HL-60 (cell line): ENCODE measurements at regions not wholly inside any gene's neighbourhood (a gene's known extent, or its start where the extent isn't known, plus 50 kb on each side); places are given as distances from the start of the nearest gene placed in this dataset.

Experiments used
- POLR2AphosphoS5 ChIP-seq: IDR thresholded peaks from 2 replicates; pipeline ENCODE4 v1.6.1; 2012; ENCODE audit warnings: low read depth
- SPI1 ChIP-seq: IDR thresholded peaks from 2 replicates; pipeline ENCODE4 v1.6.1; 2012; ENCODE audit warnings: low read depth, mild to moderate bottlenecking, borderline replicate concordance
- TF ChIP-seq, protein P1 (sequence below): IDR thresholded peaks from 2 replicates; pipeline ENCODE4 v1.6.1; 2012; ENCODE audit warnings: low read depth; ENCODE audit not compliant: insufficient replicate concordance
- TF ChIP-seq, protein P2 (sequence below): IDR thresholded peaks from one replicate; pipeline ENCODE4 v1.5.1; 2011; ENCODE audit warnings: low read length, control low read depth, inconsistent platforms; ENCODE audit not compliant: insufficient read depth

DNA sequence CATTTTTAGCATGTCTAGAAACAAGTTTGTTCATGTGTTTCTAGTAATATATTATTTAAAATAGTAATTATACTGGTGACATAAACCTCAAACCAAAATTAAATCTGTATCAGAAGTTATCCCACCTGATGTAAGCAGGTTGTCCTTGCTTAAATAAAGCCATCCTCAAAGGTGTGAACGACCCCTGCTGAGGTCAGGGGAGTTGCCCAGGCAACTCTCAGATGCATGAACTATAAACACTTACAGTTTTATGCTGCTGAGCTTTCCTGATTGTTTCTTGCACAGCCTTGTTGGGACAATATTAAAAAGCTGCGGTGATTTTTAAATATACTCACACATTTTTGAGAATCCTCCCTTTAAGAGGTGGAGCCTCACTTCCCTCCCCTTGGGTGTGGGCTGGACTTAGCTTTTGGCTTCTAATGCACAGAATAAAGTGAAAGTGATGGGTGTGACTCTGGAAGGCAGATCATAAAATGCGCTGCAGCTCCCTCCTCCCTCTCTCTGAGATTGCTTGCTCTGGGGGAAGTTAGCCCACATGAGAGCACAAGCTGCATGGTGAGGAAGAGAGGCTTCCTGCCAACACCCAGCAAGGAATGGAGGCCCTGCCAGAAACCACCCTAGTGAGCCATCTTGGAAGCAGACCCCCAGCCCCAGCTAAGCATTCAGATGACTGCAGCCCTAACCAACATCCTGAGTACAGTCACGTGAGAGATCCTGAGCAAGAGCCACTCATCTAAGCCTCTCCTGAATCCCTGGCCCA is 152.7 kb downstream of the SKIDA1 start:
- TF ChIP-seq, protein P1, sequence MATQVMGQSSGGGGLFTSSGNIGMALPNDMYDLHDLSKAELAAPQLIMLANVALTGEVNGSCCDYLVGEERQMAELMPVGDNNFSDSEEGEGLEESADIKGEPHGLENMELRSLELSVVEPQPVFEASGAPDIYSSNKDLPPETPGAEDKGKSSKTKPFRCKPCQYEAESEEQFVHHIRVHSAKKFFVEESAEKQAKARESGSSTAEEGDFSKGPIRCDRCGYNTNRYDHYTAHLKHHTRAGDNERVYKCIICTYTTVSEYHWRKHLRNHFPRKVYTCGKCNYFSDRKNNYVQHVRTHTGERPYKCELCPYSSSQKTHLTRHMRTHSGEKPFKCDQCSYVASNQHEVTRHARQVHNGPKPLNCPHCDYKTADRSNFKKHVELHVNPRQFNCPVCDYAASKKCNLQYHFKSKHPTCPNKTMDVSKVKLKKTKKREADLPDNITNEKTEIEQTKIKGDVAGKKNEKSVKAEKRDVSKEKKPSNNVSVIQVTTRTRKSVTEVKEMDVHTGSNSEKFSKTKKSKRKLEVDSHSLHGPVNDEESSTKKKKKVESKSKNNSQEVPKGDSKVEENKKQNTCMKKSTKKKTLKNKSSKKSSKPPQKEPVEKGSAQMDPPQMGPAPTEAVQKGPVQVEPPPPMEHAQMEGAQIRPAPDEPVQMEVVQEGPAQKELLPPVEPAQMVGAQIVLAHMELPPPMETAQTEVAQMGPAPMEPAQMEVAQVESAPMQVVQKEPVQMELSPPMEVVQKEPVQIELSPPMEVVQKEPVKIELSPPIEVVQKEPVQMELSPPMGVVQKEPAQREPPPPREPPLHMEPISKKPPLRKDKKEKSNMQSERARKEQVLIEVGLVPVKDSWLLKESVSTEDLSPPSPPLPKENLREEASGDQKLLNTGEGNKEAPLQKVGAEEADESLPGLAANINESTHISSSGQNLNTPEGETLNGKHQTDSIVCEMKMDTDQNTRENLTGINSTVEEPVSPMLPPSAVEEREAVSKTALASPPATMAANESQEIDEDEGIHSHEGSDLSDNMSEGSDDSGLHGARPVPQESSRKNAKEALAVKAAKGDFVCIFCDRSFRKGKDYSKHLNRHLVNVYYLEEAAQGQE, result no peak
- TF ChIP-seq, protein P2, sequence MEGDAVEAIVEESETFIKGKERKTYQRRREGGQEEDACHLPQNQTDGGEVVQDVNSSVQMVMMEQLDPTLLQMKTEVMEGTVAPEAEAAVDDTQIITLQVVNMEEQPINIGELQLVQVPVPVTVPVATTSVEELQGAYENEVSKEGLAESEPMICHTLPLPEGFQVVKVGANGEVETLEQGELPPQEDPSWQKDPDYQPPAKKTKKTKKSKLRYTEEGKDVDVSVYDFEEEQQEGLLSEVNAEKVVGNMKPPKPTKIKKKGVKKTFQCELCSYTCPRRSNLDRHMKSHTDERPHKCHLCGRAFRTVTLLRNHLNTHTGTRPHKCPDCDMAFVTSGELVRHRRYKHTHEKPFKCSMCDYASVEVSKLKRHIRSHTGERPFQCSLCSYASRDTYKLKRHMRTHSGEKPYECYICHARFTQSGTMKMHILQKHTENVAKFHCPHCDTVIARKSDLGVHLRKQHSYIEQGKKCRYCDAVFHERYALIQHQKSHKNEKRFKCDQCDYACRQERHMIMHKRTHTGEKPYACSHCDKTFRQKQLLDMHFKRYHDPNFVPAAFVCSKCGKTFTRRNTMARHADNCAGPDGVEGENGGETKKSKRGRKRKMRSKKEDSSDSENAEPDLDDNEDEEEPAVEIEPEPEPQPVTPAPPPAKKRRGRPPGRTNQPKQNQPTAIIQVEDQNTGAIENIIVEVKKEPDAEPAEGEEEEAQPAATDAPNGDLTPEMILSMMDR, result no peak
- TF ChIP-seq SPI1, result no peak
- TF ChIP-seq POLR2AphosphoS5, result no peak
